ENCODE measurements at regions not wholly inside any gene's neighbourhood (a gene's known extent, or its start where the extent isn't known, plus 50 kb on each side); places are given as distances from the start of the nearest gene placed in this dataset.
A peak's percentile ranks its signal among the peaks of the same experiment; 100 is the strongest.

DNA sequence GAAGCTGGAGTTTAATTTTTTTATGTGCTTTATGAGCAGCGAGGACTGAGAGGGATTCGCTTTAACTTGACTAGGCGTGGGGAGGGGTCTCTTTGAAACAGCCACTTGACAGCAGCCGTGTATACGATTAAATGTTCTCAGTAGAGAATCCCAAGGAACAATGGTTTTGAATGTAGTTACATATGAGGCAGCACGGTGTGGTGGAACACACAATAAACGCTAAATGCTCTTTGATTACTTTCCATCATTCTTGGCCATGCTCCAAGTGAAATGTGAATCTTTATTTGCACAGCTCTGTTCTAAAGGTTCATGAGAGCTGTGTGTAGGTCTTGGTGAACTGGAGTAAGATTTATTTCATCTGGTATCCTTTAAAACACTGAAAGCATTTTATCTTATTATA lies 251.4 kb upstream of the TGFBR2 start:
- DNase-seq (ENCODE audit: low read depth) = no peak

DNA sequence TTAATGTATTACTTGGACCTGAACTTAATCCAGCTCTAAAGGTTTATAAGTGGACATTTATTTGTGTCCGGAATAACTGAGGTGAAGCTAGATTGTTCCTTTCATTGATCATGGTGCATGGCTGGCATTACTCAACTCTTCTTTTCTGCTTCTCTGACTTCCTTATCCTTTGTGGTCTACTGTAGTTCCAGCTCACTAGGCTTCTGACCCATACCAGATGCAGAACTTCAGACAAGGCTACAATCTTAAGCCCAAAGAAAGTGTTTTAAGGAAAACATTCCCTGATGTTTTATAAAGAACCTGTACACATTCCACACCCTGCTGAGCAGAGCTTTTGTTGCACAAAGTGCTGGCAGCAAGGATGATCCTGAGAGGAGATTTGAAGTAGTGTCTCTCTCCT lies 250.8 kb upstream of the TGFBR2 start:
- DNase-seq (ENCODE audit: low read depth) = no peak

DNA sequence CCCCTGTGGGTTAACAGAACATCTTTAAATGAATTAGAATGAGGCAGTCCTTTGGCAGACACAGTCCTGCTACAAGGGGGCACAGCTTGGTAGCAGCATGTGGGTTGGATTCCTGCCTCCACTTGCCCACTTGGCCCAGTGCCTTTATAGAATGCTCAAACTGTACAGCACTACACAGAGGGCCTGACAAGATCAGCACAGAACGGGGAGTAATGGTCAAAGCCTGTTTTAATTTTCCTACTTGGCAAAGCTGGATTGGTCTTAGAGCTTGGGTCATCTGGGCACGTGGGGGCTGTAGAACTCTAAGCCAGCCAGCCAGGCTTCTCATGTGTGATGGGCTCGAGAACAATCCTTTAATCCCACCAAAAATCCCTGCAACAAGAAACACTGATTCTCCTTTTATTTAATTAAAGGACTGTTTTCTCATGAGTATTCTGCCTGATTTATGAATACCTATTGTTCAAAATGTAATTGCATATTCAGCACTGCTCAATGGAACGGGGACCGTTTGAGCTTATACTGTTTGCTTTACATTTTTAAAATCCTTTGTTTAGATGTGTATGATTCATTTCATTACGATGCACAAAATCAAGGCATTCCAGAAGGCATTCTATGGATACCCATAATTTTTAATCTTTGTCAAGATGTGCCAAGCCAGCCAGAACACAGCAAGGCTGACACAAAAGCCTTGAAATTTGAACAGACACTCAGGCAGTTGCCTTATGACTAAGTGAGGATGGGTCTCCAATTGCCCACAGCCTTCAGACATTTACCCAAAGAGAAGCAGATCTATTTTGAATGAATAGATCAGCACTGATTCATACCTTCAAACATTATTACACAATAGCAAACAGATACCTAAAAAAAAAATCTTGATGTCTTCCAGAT lies 249.3 kb upstream of the TGFBR2 start:
- no peak for DNase-seq (ENCODE audit: low read depth)

DNA sequence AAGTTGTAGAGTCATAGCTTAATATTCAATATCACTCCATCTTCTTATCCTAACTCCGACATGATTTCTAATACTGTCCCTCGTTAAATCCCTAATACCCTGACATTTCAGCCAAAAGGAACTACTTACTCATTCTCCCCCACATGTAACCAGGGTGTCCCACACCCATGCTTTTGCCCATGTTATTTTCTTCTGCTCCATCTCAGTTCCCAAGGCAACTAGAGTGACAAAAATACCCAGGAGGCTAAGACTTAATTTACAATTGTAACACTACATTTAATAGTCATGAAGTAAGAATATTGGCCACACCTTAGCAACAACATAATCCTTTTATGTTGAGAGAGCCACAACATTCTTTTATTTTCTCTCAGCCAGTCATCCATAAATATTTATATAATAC lies 248.5 kb upstream of the TGFBR2 start:
- DNase-seq (ENCODE audit: low read depth) = peak; percentile 59

DNA sequence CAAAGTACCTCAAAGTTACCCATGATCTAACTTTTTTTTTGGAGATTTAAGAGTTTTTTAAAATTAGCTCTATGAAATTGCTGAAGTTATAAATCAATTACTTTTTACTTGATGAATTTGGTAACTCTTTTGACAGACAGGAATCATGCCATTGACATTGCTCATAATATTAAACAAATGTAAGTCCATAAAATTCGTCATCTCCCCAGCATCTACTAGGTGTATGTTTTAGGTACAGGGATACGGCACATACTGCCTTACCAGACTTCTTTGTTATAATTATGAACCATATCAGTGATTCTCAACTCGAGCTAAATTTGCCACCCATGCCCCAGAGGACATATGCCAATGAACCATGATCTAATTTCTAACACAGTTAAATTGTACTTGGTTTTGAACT lies 247.5 kb upstream of the TGFBR2 start:
- DNase-seq (ENCODE audit: low read depth) = no peak

DNA sequence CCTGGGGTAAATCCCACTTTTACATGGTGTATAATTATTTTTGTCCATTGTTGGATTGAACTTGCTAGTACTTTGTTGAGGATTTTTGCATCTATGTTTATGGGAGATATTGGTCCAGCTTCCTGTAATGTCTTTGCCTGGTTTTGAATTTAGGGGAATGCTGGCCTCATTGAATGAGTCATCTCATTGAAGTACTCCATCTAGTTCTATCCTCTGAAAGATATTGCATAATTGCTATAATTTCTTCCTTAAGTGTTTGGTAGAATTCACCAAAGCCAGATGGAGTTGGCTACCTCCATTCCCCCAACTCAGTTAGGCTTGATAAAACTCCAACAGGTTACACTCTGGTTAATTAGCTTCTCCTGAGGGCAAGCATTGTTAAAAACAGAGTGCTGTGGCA lies 237.4 kb upstream of the TGFBR2 start:
- DNase-seq (ENCODE audit: low read depth) = peak; percentile 15

DNA sequence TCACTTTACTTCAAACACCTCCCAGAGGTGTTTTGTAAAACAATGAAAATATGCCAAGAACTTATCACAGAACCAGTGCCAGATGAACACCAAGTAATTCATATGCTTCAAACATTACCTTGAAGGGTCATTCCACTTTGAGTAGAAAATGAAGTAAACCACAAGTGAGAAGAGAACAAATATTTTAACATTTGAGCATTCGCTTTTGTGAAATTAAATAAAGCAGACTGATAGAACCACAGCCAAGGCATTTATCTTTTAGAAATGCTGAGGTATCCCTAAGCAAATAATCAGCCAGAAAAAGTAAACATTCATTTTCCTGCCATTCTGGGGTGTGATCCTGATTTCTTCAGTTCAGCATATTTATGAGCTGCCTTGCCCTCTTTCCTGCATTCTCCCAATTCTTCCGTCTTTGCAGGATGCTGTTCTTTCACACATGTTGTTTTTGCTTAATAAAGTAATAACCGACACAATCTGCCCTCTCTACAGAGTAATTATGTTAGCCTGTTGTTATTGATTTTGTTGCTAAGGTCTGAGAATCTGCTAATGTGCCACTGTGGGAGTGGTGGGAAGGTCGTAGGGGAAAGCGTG lies 235.6 kb upstream of the TGFBR2 start:
- DNase-seq (ENCODE audit: low read depth) = no peak

DNA sequence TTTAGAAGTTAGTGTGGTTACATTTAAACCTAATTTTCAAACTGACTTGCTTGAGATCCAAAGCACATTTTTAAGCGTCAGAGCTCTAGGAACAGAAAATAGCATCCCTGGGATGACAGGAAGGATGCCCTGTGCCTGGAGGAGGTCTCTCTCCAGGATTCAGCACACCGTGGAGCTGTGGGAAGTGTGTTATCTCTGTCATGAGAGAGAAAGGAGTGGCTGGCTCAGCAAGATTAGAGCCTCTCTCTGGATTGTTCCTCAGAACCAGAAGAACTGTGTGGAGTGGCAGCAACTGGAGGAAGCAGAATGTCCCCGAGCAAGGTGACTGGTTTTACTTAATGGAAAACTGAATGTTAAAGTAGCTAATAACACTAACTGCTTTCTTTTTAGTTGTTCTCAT lies 233.6 kb upstream of the TGFBR2 start:
- no peak for DNase-seq (ENCODE audit: low read depth)

DNA sequence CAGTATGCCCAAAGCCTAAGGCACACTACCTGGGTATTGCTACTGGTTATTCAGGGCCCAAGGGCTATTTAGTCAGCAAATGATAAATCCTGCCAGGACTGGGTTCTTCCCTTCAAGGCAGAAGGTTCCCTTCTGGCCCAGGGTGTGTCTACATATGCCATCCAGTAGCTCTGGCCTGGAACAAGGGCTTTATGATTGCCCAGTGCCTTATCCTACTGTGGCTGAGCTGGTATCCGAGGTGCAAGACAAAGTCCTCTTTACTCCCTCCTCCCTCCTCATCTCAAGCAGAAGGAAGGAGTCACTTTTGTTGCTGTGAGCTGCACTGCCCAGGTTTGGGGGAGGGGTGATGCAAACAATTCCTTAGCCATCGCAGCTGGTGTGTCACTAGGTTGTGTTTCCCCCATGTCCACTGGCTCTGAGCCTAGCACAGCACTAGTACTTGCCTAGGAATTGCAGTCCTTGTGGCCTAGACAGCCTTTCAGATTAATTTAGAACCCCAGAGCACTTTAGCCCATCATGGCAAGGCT lies 221.8 kb upstream of the TGFBR2 start:
- DNase-seq (ENCODE audit: low read depth) = no peak

DNA sequence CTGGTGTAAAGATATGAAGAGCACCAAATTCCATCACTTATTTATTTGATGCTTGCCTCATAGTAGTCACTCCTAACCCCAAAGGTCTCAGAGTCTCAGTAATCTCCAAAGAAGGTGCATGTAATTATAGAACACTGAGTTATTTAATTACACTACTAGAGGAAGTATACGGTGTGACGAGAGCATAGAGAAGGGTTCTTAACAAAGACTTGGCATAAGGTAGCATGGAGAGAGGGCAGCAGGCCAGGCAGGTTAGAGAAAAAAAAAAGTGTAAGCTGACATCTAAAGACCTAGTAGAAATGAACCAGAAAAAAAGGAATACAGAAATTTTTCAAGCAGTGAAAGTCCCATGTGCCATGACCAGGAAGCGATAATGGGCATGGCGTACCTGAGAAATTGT lies 213.3 kb upstream of the TGFBR2 start:
- no peak for DNase-seq (ENCODE audit: low read depth)

DNA sequence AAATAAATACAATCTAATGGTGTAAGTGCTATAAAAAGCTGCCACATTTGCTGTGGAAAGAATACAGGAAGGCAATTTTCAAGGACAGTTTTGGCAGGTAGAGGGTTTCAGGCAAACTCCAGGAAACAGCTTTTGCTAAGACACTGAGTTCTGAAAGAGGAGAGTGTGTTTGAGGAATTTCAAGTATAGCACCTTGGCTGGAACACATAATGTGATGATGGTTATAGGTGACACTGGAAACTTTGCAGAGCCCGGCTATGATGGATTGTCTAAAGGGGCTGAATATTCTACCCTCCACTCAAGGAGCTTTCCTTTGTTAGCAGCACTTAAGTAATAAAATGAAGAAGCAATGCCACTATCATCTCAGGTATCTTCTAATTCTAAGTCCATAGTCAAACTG lies 209.4 kb upstream of the TGFBR2 start:
- DNase-seq (ENCODE audit: low read depth) = no peak

DNA sequence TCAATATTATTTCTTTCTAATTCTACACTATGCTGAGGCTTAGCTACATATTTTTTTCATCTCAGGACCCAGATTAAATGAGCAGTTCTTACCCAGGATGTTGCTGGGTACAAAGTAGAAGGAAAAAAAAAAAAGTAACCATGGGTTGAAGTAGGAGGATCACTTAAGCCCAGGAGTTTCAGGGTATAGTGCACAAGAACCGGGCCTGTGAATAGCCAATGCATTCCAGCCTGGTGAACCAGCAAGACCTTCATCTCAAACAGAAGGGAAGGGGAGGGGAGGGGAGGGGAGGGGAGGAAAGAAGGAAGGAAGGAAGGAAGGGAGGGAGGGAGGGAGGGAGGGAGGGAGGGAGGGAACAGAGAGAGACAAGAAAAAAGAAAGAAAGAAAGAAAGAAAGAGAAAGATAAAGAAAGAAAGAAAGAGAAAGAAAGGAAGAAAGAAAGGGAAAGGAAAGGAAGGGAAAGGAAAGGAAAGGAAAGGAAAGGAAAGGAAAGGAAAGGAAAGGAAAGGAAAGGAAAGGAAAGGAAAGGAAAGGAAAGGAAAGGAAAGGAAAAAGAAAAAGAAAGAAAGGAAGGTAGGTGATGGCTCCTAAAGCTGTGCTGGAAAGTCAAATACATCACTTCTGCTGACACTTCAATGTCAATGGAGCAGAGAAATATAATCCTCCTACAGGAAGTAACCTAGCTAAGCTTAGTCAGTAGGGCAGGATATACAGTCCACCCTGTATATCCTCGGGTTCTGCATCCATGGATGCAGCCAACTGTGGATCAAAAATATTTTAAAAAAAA lies 206.8 kb upstream of the TGFBR2 start:
- DNase-seq (ENCODE audit: low read depth) = peak; percentile 26

DNA sequence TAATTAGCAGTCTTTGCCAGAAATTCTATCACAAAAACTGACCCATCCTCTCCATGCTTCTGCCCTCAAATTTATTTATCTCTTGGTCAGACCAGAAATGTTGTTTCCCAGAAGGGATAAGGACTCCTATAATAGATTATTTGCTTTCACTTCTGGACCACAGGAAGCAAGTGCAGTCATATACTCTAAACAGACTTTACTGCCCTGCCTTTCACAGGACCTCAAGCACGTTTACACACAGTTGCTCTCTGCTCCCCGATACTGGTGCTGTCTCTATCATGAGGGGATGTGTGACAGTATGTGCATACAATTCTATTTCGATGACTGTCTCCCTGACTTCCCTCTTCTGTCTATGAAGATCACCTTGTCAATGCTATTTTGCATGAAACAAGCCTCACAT lies 205.5 kb upstream of the TGFBR2 start:
- DNase-seq (ENCODE audit: low read depth) = peak; percentile 1

DNA sequence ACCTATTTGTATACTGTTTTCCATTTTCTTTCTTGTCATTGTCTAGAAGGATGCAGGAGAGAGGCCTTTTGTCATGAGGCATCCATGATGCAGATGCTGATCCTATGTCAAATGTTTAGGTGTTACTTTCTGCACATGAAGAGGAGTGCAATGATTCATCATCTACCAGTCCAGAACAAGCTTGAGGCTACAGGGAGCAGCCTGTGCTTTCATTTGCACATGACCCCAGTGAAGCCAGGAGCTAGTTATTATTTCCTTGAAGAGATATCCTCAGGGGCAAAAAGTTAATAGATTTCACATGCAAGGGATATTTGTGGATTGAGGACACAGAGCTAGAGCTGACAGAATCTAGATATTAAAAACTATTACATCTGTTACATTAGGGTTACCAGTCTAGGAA lies 204.4 kb upstream of the TGFBR2 start:
- DNase-seq (ENCODE audit: low read depth) = peak; percentile 49

DNA sequence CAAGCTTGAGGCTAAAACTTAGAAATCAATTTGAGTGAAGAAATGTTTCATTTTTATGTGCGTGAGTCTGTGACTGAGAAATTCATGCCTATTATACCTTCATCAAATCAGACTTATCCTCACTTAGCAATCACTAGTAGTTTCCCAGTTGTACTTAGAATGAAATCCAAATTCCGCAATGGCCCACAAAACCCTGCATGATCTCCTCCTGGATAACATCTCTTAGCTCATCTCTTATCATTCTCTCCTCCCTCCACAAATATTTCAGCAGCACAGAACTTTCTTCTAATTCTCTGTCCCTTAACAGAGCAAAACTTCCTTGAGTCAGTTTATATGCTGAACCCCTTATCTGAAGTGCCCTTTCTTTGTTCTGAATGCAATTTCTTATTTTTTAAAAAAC lies 198.8 kb upstream of the TGFBR2 start:
- DNase-seq (ENCODE audit: low read depth) = no peak

DNA sequence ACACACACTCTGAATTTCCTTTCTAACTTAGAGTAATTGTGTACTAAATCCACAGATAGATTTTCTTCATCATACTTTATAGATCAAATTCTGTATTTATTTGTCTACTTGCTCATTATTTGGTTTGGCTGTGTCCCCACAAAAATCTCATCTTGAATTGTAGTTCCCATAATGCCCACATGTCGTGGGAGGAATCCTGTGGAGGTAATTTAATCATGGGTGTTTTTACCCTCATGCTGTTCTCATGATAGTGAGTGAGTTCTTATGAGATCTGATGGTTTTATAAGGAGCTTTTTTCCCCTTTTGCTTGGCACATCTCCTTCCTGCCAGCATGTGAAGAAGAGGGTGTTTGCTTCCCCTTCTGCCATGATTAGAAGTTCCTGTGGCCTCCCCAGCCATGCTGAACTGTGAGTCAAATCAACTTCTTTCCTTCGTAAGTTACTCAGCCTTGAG lies 198.3 kb upstream of the TGFBR2 start:
- DNase-seq (ENCODE audit: low read depth) = peak; percentile 22

DNA sequence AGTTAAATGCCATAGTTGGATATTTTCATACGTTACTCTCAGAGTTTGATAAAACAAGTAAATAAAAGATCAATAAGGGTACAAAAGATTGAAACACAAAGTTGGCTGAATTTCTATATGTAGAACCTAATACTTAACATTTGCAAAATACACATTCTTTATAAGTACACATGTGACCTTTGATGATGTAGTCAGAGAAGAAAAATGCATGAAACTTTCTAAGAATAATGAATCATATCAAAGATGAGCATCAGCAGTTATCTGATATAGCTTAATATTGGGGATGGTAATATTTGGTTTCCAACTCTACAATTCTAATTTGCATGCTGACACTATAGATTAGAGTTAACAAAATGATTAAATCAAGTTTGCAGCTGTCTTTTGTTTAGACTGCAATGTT lies 188.0 kb upstream of the TGFBR2 start:
- DNase-seq (ENCODE audit: low read depth) = no peak

DNA sequence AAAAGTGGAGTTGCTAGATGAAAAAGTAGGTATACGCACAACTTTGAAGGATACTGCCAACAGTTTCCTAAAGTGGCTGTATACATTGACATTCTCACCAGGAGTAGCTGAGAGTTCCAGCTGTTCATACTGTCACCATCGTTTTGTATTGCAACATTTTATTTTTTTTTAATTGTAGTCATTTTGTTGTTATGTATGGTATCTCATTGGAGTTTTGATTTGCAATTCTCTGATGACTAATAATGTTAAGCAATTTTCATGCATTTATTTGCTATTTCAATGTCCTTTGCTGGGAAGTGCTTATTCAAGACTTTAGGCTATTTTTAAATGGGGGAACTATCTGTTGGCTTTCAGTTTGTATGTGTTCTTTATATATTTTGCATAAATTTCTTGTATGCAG lies 185.1 kb upstream of the TGFBR2 start:
- DNase-seq (ENCODE audit: low read depth) = peak; percentile 18

DNA sequence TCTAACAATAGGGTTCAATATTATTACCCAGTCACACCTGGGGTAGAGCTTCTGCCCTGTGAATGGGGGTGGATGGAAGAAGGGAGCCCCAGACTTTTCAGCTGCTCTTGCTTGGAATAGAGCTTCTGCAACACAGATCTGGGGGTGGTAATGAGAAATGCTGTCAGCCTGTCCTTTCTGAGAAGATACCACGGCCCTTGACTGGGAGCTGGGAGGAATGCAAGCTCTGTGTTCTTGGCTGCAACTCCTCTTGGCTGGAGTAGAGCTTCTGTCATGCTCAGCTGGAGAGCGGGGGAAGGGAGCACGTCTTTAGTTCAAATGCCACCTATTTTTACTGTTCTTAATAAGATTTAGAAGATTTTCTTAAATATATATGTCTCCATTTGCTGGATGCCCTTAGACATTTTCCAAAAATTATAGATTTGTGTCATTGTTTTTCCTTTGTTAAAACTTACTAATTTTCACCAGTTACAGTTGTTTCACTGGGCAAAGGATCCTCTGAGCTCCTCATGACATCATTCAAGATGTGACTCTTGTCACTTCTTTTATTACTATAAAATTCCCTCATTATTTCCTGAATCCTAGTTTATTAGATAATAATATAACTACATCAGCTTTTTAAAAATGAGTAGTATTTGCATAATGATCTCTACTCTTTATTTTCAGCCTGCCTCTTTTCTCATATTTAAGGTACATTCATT lies 180.0 kb upstream of the TGFBR2 start:
- DNase-seq (ENCODE audit: low read depth) = no peak

DNA sequence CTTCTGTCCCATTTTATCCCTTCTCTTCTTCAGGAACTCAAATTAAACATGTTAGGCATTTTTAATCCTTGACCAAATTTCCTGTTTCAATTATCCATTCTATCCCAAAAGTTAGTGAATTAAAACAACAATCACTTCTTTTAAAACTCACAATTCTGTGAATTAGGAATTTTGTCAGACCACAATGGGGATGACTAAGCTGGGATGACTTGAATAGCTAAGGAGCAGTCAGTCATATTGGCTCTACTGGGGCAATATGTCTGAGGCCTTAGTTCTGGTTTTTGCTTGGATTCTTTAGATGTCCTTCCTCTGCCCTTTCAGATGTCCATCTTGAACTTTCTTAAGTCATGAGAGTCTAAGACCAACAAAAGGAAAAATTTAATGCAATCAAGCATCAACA lies 178.2 kb upstream of the TGFBR2 start:
- DNase-seq (ENCODE audit: low read depth) = peak; percentile 75

DNA sequence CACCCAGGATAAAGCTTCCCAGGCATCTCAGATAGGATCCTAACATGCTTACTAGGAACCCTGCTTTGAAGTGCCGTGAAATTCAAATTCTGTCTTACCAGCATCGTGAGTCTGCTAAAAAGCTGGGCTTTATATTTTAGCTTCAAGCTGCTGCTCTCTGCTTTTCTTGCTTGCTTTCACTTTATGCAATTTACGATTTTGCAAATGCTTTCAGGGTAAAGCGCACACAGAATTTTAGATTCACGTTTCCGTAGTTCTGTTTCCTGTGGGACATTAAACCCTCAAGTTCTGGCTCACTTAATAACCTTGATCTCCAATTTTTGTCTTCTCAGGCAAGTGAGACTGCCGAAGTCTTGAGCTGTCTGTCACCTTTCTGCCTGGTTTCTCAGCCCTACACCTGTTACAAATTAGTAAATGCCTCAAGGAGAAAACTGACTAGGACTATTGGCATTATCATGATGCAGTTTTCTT lies 170.5 kb upstream of the TGFBR2 start:
- DNase-seq (ENCODE audit: low read depth) = no peak

DNA sequence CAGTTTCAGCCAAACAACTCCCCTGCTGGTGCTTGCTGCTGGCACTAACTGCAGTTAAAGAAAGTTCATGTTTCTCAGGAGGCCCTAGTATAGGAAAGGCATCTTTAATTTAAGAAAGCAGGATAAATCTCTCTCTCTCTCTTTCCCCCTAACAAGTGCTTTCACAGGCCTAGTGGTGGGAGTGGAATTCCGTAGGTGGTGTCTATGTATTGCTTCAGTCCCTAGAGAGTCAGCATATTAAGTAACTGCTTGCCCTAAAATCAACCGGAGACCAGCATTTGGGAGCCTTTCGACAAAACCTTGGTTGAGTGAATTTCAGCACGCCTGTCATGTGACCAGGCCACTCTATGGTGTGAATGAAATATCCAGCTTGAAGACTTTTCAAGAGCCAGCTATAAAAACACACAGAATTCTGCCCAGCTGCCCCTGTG lies 169.2 kb upstream of the TGFBR2 start:
- no peak for DNase-seq (ENCODE audit: low read depth)
